Dendritic cell treated with granulocyte-macrophage colony-stimulating factor and Interleukin-4, amounts not matched to agents 40 ng/mL and 50 ng/mL, for 4 days (primary cell): ENCODE measurements at regions not wholly inside any gene's neighbourhood (a gene's known extent, or its start where the extent isn't known, plus 50 kb on each side); places are given as distances from the start of the nearest gene placed in this dataset.

Source experiments
- H3K27ac Mint-ChIP-seq: one replicate; pipeline ENCODE4 v1.8.0; 2022; ENCODE audit warnings: mild to moderate bottlenecking, mixed read lengths
- H3K27me3 Mint-ChIP-seq: one replicate; pipeline ENCODE4 v1.8.0; 2022; ENCODE audit warnings: mild to moderate bottlenecking, mixed read lengths
- H3K36me3 Mint-ChIP-seq: one replicate; pipeline ENCODE4 v1.8.0; 2022; ENCODE audit warnings: low read depth, mixed read lengths
- H3K4me1 Mint-ChIP-seq: one replicate; pipeline ENCODE4 v1.8.0; 2022; ENCODE audit warnings: low read depth, mixed read lengths
- H3K4me3 Mint-ChIP-seq: one replicate; pipeline ENCODE4 v1.8.0; 2022; ENCODE audit warnings: mild to moderate bottlenecking, moderate library complexity, mixed read lengths
- H3K9me3 Mint-ChIP-seq: one replicate; pipeline ENCODE4 v1.8.0; 2022; ENCODE audit warnings: mixed read lengths
- intact Hi-C: fragments of 100-400 bp; cut with micrococcal nuclease; formaldehyde crosslinking; loops from one replicate; pipeline ENCODE4 v1.15.0; 2022

- Mint-ChIP-seq H3K4me3 (no peak overlapping the region), H3K27ac (no peak overlapping the region), H3K36me3 (no peaks in the 10 kb centered on the region), H3K27me3 (no peaks in the 10 kb centered on the region), H3K9me3 (no peaks in the 10 kb centered on the region), H3K4me1 (no peaks in the 10 kb centered on the region)
- intact Hi-C loops = no loop called here
These were observed 1805.6 kb upstream of the TENM3 start for GRCh38 chr4:180437601-180438000.

GRCh38 chr4:180448306-180448705 is 1794.9 kb upstream of the TENM3 start:
- Mint-ChIP-seq H3K27me3 (no peaks in the 10 kb centered on the region), H3K4me1 (no peaks in the 10 kb centered on the region), H3K27ac (no peak overlapping the region), H3K36me3 (no peaks in the 10 kb centered on the region), H3K9me3 (no peaks in the 10 kb centered on the region), H3K4me3 (no peak overlapping the region)
- intact Hi-C loops = no loop called here

- Mint-ChIP-seq H3K4me1 (no peaks in the 10 kb centered on the region), H3K36me3 (no peaks in the 10 kb centered on the region), H3K27me3 (no peaks in the 10 kb centered on the region), H3K27ac (no peak overlapping the region), H3K4me3 (no peak overlapping the region), H3K9me3 (no peaks in the 10 kb centered on the region)
- intact Hi-C loops = no loop called here
These were observed 1793.7 kb upstream of the TENM3 start for GRCh38 chr4:180449395-180449956.

GRCh38 chr4:180455226-180455625 is 1788.0 kb upstream of the TENM3 start:
- intact Hi-C loops = no loop called here
- H3K4me1 Mint-ChIP-seq = no peaks in the 10 kb centered on the region
- no peaks in the 10 kb centered on the region for H3K9me3 Mint-ChIP-seq
- H3K4me3 Mint-ChIP-seq = no peak overlapping the region
- H3K27me3 Mint-ChIP-seq = no peaks in the 10 kb centered on the region
- H3K27ac Mint-ChIP-seq = no peak overlapping the region
- H3K36me3 Mint-ChIP-seq = no peaks in the 10 kb centered on the region

- Mint-ChIP-seq H3K36me3 (no peaks in the 10 kb centered on the region), H3K4me1 (no peaks in the 10 kb centered on the region), H3K4me3 (no peak overlapping the region), H3K27me3 (no peaks in the 10 kb centered on the region), H3K27ac (no peak overlapping the region), H3K9me3 (no peaks in the 10 kb centered on the region)
- intact Hi-C loops = no loop called here
These were observed 1786.3 kb upstream of the TENM3 start for GRCh38 chr4:180456928-180457327.

- no peaks in the 10 kb centered on the region for H3K27me3 Mint-ChIP-seq
- no peaks in the 10 kb centered on the region for H3K4me1 Mint-ChIP-seq
- H3K36me3 Mint-ChIP-seq = no peaks in the 10 kb centered on the region
- H3K9me3 Mint-ChIP-seq = no peaks in the 10 kb centered on the region
- H3K27ac Mint-ChIP-seq = no peak overlapping the region
- no peak overlapping the region for H3K4me3 Mint-ChIP-seq
- intact Hi-C loops = no loop called here
These were observed 1781.1 kb upstream of the TENM3 start for GRCh38 chr4:180462116-180462515.

GRCh38 chr4:180465364-180465763 is 1777.8 kb upstream of the TENM3 start:
- peaks cover 13% of the 10 kb centered on the region for H3K9me3 Mint-ChIP-seq
- H3K27me3 Mint-ChIP-seq = no peaks in the 10 kb centered on the region
- no peak overlapping the region for H3K4me3 Mint-ChIP-seq
- H3K36me3 Mint-ChIP-seq = no peaks in the 10 kb centered on the region
- intact Hi-C loops = no loop called here
- H3K27ac Mint-ChIP-seq = no peak overlapping the region
- H3K4me1 Mint-ChIP-seq = no peaks in the 10 kb centered on the region

GRCh38 chr4:180483036-180483435 is 1760.2 kb upstream of the TENM3 start:
- intact Hi-C loops = no loop called here
- no peaks in the 10 kb centered on the region for H3K27me3 Mint-ChIP-seq
- H3K27ac Mint-ChIP-seq = no peak overlapping the region
- H3K4me1 Mint-ChIP-seq = no peaks in the 10 kb centered on the region
- no peak overlapping the region for H3K4me3 Mint-ChIP-seq
- H3K36me3 Mint-ChIP-seq = no peaks in the 10 kb centered on the region
- no peaks in the 10 kb centered on the region for H3K9me3 Mint-ChIP-seq

- Mint-ChIP-seq H3K9me3 (no peaks in the 10 kb centered on the region), H3K4me3 (no peak overlapping the region), H3K27ac (no peak overlapping the region), H3K27me3 (no peaks in the 10 kb centered on the region), H3K36me3 (no peaks in the 10 kb centered on the region), H3K4me1 (no peaks in the 10 kb centered on the region)
- intact Hi-C loops = no loop called here
These were observed 1757.8 kb upstream of the TENM3 start for GRCh38 chr4:180485407-180485806.

- H3K27ac Mint-ChIP-seq = no peak overlapping the region
- intact Hi-C loops = no loop called here
- H3K36me3 Mint-ChIP-seq = no peaks in the 10 kb centered on the region
- H3K9me3 Mint-ChIP-seq = no peaks in the 10 kb centered on the region
- H3K4me3 Mint-ChIP-seq = no peak overlapping the region
- no peaks in the 10 kb centered on the region for H3K27me3 Mint-ChIP-seq
- no peaks in the 10 kb centered on the region for H3K4me1 Mint-ChIP-seq
These were observed 1756.9 kb upstream of the TENM3 start for GRCh38 chr4:180486342-180486741.

- intact Hi-C loops = no loop called here
These were observed 1753.4 kb upstream of the TENM3 start for GRCh38 chr4:180489787-180490186.

GRCh38 chr4:180491210-180491609 is 1752.0 kb upstream of the TENM3 start:
- Mint-ChIP-seq H3K4me3 (no peak overlapping the region), H3K27me3 (no peaks in the 10 kb centered on the region), H3K27ac (no peak overlapping the region), H3K9me3 (no peaks in the 10 kb centered on the region), H3K4me1 (no peaks in the 10 kb centered on the region), H3K36me3 (no peaks in the 10 kb centered on the region)
- intact Hi-C loops = no loop called here

More at GRCh38 chr4:180489787-180490186, 1753.4 kb upstream of the TENM3 start:
- no peak overlapping the region for H3K4me3 Mint-ChIP-seq
- H3K4me1 Mint-ChIP-seq = no peaks in the 10 kb centered on the region
- no peaks in the 10 kb centered on the region for H3K9me3 Mint-ChIP-seq
- H3K36me3 Mint-ChIP-seq = no peaks in the 10 kb centered on the region
- no peaks in the 10 kb centered on the region for H3K27me3 Mint-ChIP-seq
- H3K27ac Mint-ChIP-seq = no peak overlapping the region

- Mint-ChIP-seq H3K9me3 (no peaks in the 10 kb centered on the region), H3K36me3 (no peaks in the 10 kb centered on the region), H3K4me1 (no peaks in the 10 kb centered on the region), H3K27me3 (no peaks in the 10 kb centered on the region), H3K27ac (no peak overlapping the region), H3K4me3 (no peak overlapping the region)
- intact Hi-C loops = no loop called here
These were observed 1749.9 kb upstream of the TENM3 start for GRCh38 chr4:180493299-180493698.

- H3K4me3 Mint-ChIP-seq = no peak overlapping the region
- no peaks in the 10 kb centered on the region for H3K9me3 Mint-ChIP-seq
- intact Hi-C loops = no loop called here
- no peaks in the 10 kb centered on the region for H3K27me3 Mint-ChIP-seq
- no peaks in the 10 kb centered on the region for H3K36me3 Mint-ChIP-seq
- no peaks in the 10 kb centered on the region for H3K4me1 Mint-ChIP-seq
- H3K27ac Mint-ChIP-seq = no peak overlapping the region
These were observed 1743.0 kb upstream of the TENM3 start for GRCh38 chr4:180500154-180500553.

GRCh38 chr4:180512801-180513475 is 1730.3 kb upstream of the TENM3 start:
- Mint-ChIP-seq H3K27ac (no peak overlapping the region), H3K36me3 (no peaks in the 10 kb centered on the region), H3K9me3 (no peaks in the 10 kb centered on the region), H3K27me3 (no peaks in the 10 kb centered on the region), H3K4me1 (no peaks in the 10 kb centered on the region), H3K4me3 (no peak overlapping the region)
- intact Hi-C loops = no loop called here
